Keratinocyte (primary cell): ENCODE measurements at regions not wholly inside any gene's neighbourhood (a gene's known extent, or its start where the extent isn't known, plus 50 kb on each side); places are given as distances from the start of the nearest gene placed in this dataset.

ENCODE experiments used
- EZH2 ChIP-seq: IDR thresholded peaks from one replicate; pipeline ENCODE4 v1.6.1; 2012; ENCODE audit warnings: inconsistent platforms, mild to moderate bottlenecking, low read length, moderate library complexity
- TF ChIP-seq, protein P1 (sequence below), 3 experiments: IDR thresholded peaks in 1 of 3; conservative IDR thresholded peaks in 1 of 3; optimal IDR thresholded peaks in 1 of 3; 2 replicates in 2 of 3; 3 replicates in 1 of 3; pipeline versions ENCODE3 to v1.5.1; 2011; ENCODE audit warnings: low read length in 3 of 3, mild to moderate bottlenecking in 3 of 3, moderate library complexity in 2 of 3, control low read depth in 1 of 3, inconsistent platforms in 1 of 3; ENCODE audit not compliant: insufficient read depth in 2 of 3; ENCODE audit errors: extremely low read depth in 1 of 3

DNA sequence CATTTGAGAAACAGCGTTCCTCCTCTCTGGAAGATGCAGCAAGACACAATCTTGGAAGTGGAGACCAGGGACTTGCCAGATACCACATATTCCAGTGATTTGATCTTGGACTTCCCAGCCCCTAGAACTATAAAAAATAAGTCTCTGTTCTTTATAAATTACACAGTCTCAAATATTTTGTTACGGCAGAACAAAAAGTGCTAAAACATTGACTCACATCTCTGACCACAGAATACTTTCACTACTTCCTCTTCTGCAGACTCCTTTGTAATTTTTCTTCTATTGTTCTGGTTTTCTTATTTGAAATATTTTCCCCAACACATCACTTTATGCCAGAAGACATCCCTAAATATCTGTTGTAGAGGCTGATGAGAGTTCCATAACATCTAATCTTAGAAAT lies 706.1 kb upstream of the CDH18 start:
- TF ChIP-seq, protein P1, sequence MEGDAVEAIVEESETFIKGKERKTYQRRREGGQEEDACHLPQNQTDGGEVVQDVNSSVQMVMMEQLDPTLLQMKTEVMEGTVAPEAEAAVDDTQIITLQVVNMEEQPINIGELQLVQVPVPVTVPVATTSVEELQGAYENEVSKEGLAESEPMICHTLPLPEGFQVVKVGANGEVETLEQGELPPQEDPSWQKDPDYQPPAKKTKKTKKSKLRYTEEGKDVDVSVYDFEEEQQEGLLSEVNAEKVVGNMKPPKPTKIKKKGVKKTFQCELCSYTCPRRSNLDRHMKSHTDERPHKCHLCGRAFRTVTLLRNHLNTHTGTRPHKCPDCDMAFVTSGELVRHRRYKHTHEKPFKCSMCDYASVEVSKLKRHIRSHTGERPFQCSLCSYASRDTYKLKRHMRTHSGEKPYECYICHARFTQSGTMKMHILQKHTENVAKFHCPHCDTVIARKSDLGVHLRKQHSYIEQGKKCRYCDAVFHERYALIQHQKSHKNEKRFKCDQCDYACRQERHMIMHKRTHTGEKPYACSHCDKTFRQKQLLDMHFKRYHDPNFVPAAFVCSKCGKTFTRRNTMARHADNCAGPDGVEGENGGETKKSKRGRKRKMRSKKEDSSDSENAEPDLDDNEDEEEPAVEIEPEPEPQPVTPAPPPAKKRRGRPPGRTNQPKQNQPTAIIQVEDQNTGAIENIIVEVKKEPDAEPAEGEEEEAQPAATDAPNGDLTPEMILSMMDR (optimal IDR thresholded peaks at IDR 0.05 in 1 of 3, IDR thresholded peaks at IDR 0.05 in 1 of 3, conservative IDR thresholded peaks at IDR 0.05 in 1 of 3; ENCODE audit: extremely low read depth in 1 of 3, insufficient read depth in 2 of 3, low read length in 3 of 3) = no peak
- no peak for TF ChIP-seq EZH2
